Endodermal cell (in vitro differentiated cells): ENCODE measurements at regions not wholly inside any gene's neighbourhood (a gene's known extent, or its start where the extent isn't known, plus 50 kb on each side); places are given as distances from the start of the nearest gene placed in this dataset.

Experiments used
- DNase-seq: peaks from one replicate; pipeline ENCODE4 v3.0.0-alpha.2; 2017
- H3K27ac ChIP-seq: 2 replicates; pipeline ENCODE4 v1.5.1; 2013; ENCODE audit warnings: mild to moderate bottlenecking, low read depth, low read length, moderate library complexity
- H3K27me3 ChIP-seq: 2 replicates; pipeline ENCODE4 v1.6.1; 2013; ENCODE audit warnings: mild to moderate bottlenecking, low read length, moderate library complexity; ENCODE audit not compliant: insufficient read depth, control insufficient read depth, poor library complexity, severe bottlenecking
- H3K36me3 ChIP-seq: 2 replicates; pipeline ENCODE4 v1.7.0; 2013; ENCODE audit warnings: mild to moderate bottlenecking, low read length, moderate library complexity; ENCODE audit not compliant: control insufficient read depth, insufficient read depth
- H3K4me1 ChIP-seq: one replicate; pipeline ENCODE4 v1.7.0; 2013; ENCODE audit warnings: low read length; ENCODE audit not compliant: control insufficient read depth, insufficient read depth
- H3K4me3 ChIP-seq: 2 replicates; pipeline ENCODE4 v1.5.1; 2013; ENCODE audit warnings: mild to moderate bottlenecking, low read length, moderate library complexity
- H3K9ac ChIP-seq: 2 replicates; pipeline ENCODE4 v1.6.1; 2013; ENCODE audit warnings: mild to moderate bottlenecking, low read length, moderate library complexity; ENCODE audit not compliant: poor library complexity, severe bottlenecking; ENCODE audit errors: extremely low read depth
- H3K9me3 ChIP-seq: 2 replicates; pipeline ENCODE4 v1.6.1; 2013; ENCODE audit warnings: mild to moderate bottlenecking, low read length, moderate library complexity; ENCODE audit not compliant: control insufficient read depth
- H3K27ac Mint-ChIP-seq: 2 replicates; pipeline ENCODE4 v1.8.0; 2020; ENCODE audit warnings: mixed read lengths
- H3K27me3 Mint-ChIP-seq: 2 replicates; pipeline ENCODE4 v1.8.0; 2021; ENCODE audit warnings: mild to moderate bottlenecking, mixed read lengths; ENCODE audit not compliant: insufficient read depth
- H3K36me3 Mint-ChIP-seq: 2 replicates; pipeline ENCODE4 v1.8.0; 2020; ENCODE audit warnings: low read depth, mixed read lengths
- H3K4me1 Mint-ChIP-seq: 2 replicates; pipeline ENCODE4 v1.8.0; 2020; ENCODE audit warnings: mixed read lengths
- H3K4me3 Mint-ChIP-seq: 2 replicates; pipeline ENCODE4 v1.8.0; 2020; ENCODE audit warnings: mild to moderate bottlenecking, moderate library complexity, mixed read lengths
- H3K9me3 Mint-ChIP-seq: 2 replicates; pipeline ENCODE4 v1.8.0; 2020; ENCODE audit warnings: mild to moderate bottlenecking, mixed read lengths
- WGBS, 2 experiments: methylation state at CpG; one replicate each; pipeline versions ENCODE4 v1.1.5 to v1.1.7; 2013; ENCODE audit warnings: missing lambda C conversion rate in 2 of 2, mixed read lengths in 1 of 2; ENCODE audit not compliant: insufficient coverage in 1 of 2, insufficient read length in 1 of 2; 5-methylcytosine and 5-hydroxymethylcytosine counted together
- TF ChIP-seq, protein P1 (sequence below): fragments of 200-600 bp; sonication (generic); conservative IDR thresholded peaks from 2 replicates; pipeline ENCODE4 v1.5.0; 2021; ENCODE audit warnings: antibody characterized with exemption, mild to moderate bottlenecking

DNA sequence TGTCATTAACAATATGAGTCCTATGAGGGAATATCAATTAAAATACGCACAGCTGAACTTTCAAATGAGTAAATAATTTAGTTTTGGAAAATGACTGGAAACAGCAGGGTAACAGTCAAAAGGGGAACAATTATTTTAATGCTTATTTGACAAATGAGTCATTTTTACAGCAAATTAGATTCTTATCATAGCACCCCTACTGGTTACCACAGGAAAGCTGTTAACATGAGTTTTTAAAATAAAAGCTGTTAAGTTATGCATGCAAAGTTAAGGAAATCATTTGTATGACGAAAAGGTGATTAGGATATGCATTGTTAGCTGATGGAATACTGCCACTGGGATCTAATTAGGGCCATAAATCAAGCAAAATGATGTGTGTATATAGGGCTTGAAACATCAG lies 435.1 kb upstream of the MEIS1 start:
- H3K9ac ChIP-seq = no peak overlapping the region
- H3K4me3 ChIP-seq = no peak overlapping the region
- no peaks in the 10 kb centered on the region for H3K9me3 Mint-ChIP-seq
- no peak for DNase-seq
- WGBS, 2 experiments = 65% methylated on average over 2 of the region's 2 CpGs
- H3K4me1 ChIP-seq = no peaks in the 10 kb centered on the region
- no peaks in the 10 kb centered on the region for H3K27me3 ChIP-seq
- no peaks in the 10 kb centered on the region for H3K36me3 ChIP-seq
- no peak overlapping the region for H3K27ac ChIP-seq
- peaks cover 8% of the 10 kb centered on the region for H3K4me1 Mint-ChIP-seq
- TF ChIP-seq, protein P1, sequence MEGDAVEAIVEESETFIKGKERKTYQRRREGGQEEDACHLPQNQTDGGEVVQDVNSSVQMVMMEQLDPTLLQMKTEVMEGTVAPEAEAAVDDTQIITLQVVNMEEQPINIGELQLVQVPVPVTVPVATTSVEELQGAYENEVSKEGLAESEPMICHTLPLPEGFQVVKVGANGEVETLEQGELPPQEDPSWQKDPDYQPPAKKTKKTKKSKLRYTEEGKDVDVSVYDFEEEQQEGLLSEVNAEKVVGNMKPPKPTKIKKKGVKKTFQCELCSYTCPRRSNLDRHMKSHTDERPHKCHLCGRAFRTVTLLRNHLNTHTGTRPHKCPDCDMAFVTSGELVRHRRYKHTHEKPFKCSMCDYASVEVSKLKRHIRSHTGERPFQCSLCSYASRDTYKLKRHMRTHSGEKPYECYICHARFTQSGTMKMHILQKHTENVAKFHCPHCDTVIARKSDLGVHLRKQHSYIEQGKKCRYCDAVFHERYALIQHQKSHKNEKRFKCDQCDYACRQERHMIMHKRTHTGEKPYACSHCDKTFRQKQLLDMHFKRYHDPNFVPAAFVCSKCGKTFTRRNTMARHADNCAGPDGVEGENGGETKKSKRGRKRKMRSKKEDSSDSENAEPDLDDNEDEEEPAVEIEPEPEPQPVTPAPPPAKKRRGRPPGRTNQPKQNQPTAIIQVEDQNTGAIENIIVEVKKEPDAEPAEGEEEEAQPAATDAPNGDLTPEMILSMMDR = peak; percentile 36
- no peaks in the 10 kb centered on the region for H3K36me3 Mint-ChIP-seq
- H3K9me3 ChIP-seq = no peaks in the 10 kb centered on the region
- H3K27ac Mint-ChIP-seq = no peak overlapping the region
- peaks cover 6% of the 10 kb centered on the region for H3K27me3 Mint-ChIP-seq
- H3K4me3 Mint-ChIP-seq = no peak overlapping the region

DNA sequence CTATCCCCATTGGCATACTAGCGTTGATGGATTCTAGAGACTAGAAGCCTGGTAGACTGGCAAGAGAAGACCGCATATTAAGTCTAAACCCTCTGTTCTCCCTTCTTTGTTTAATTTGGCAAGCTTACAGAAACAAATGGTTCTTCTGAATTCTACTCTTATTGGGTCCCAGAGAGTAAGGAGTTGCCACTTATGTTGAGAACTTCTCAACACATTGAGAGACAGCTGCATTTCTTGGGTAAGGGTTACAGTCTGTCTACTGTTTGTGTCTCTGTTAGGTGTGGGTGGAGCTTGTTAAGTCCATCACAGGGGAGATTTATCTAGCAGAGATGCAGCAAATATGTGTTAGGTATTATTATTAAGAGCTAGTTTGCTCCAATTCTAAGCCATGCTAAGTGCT lies 435.8 kb upstream of the MEIS1 start:
- Histone ChIP-seq H3K4me3 (no peak overlapping the region), H3K9ac (no peak overlapping the region), H3K27me3 (no peaks in the 10 kb centered on the region), H3K4me1 (no peaks in the 10 kb centered on the region), H3K9me3 (no peaks in the 10 kb centered on the region), H3K27ac (no peak overlapping the region), H3K36me3 (no peaks in the 10 kb centered on the region)
- Mint-ChIP-seq H3K27ac (no peak overlapping the region), H3K27me3 (no peaks in the 10 kb centered on the region), H3K36me3 (no peaks in the 10 kb centered on the region), H3K4me3 (no peak overlapping the region), H3K4me1 (peaks cover 8% of the 10 kb centered on the region), H3K9me3 (no peaks in the 10 kb centered on the region)
- no peak for DNase-seq
- 94 to 95% methylated on average over 2 of the region's 2 CpGs for WGBS, 2 experiments
- TF ChIP-seq, protein P1 = no peak

DNA sequence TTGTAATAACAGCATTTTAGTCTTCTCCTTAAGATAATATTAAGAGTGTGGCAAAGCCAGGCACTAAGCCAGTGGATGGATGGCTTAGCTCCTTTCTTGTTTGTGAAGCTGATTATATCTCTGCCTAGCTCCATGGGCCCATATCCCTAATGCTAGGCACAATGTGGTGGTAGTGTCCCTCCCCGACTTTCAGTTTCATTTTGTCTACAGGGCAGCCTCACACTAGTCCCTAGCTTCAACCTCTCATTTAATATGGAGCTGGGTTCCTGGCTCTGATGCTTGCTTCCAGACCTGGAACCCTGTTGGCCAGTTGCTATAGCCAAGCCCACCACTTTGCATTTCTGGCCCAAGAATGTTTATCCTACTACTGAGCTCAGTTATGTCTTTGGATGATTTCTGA lies 437.0 kb upstream of the MEIS1 start:
- H3K36me3 ChIP-seq = no peaks in the 10 kb centered on the region
- H3K4me3 Mint-ChIP-seq = no peak overlapping the region
- H3K27ac Mint-ChIP-seq = no peak overlapping the region
- no peaks in the 10 kb centered on the region for H3K36me3 Mint-ChIP-seq
- no peaks in the 10 kb centered on the region for H3K27me3 ChIP-seq
- WGBS, 2 experiments = 88% methylated on average over 1 of the region's 1 CpG; no CpG with 5 or more reads in 1 of the 2 experiments
- no peak overlapping the region for H3K27ac ChIP-seq
- H3K4me1 Mint-ChIP-seq = peaks cover 8% of the 10 kb centered on the region
- TF ChIP-seq, protein P1 = no peak
- DNase-seq = no peak
- H3K9ac ChIP-seq = no peak overlapping the region
- H3K4me3 ChIP-seq = no peak overlapping the region
- no peaks in the 10 kb centered on the region for H3K9me3 ChIP-seq
- no peaks in the 10 kb centered on the region for H3K9me3 Mint-ChIP-seq
- no peaks in the 10 kb centered on the region for H3K27me3 Mint-ChIP-seq
- no peaks in the 10 kb centered on the region for H3K4me1 ChIP-seq
